Left renal cortex interstitium (tissue), 4 donors: ENCODE measurements at regions not wholly inside any gene's neighbourhood (a gene's known extent, or its start where the extent isn't known, plus 50 kb on each side); places are given as distances from the start of the nearest gene placed in this dataset.

Experiments used
- DNase-seq, 4 donors: peaks; one replicate each; pipeline ENCODE4 v3.0.0-alpha.2; 2013; ENCODE audit warnings: low read depth in 4 of 4, low spot score in 2 of 4, missing footprints in 1 of 4

DNA sequence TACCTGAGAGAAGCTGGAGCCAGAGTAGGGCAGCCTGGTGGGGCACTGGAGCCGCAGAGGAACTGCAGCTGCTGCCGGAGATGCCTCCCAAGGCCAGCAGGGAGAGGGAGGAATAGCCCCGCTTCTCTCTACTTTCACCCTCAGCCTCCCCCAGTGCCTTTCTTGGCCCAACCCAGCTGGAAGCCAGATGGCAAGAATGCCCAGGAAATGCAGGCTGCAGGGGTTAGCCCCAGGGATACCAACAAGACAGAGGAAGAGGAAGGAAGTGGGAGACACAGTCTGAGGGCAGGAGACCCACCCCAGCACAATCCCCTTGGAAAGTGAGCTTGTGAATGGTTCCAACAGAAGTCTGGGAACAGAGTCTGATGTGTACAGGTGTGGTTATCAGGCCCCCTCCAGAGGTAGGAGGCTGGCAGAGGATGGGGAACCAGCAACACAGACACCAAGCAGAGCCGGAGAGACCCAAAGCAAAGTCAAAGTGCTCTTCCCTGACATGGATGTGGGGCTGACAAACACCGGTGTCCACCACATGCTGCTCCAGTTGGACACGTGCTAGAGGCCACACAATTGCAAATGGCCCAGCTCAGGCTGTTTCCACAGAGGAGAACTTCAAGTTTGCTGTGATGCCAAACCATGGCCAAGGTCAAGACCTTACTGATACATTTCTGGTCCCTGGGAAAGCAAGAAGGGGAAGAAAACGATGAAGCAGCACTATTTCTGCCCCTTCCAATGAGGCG, 418.8 kb upstream of the PROK2 start:
- DNase-seq, result no peak

DNA sequence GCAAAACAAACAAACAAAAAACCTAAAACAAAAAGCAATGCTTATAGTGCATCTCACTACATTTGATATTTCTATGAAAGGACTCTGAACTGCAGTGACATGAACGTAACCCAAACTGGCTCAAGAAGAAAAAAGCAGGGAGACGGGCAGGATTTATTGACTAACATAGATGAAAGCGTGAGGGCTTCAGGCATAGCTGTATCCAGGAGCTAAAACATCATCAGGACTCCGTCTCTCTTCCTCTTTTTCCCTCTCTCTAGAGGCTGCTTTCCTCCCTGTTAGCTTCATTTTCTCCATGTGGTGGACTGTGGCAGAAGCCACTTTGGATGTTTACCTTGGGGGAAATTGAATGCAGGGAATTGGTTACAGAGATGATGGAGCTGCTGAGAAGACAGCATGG, 418.2 kb upstream of the PROK2 start:
- DNase-seq, result no peak

DNA sequence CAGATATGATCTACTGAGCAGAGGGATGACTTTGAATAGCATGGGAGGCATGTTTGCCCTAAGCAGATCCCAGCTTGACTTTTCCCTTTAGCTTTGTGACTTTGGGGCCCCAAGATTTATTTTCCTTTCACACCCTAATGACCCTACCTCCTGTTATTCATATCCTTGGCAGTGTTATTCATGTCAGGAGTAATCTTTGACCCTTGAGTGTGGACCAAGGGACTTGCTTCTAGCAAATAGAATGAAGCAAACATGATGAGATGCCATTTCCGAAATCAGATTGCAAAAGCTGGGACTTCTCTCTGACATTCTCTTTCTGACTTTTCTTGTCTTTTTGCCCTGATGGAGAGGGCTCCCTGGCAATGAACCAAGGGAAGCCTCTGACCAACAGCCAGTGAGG, 415.4 kb upstream of the PROK2 start:
- DNase-seq, result no peak

DNA sequence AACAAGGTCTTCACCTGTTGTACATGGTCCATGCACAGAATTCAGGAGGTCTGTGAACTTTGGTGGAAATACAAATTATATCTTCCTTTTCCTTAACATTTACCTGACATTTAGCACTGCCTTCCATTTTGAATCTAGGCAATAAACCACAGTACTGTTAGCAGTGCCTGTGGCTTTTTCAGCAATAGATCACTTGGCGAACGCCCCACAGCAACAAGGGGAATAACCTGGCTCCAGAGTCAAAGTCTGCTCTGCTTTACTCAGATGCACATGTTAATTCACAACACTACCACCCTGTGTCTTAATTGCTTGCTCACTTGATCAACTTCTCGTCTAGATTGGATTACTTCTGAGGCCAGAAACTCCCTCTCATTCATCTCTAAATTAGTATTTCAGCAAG, 414.6 kb upstream of the PROK2 start:
- DNase-seq, result no peak

DNA sequence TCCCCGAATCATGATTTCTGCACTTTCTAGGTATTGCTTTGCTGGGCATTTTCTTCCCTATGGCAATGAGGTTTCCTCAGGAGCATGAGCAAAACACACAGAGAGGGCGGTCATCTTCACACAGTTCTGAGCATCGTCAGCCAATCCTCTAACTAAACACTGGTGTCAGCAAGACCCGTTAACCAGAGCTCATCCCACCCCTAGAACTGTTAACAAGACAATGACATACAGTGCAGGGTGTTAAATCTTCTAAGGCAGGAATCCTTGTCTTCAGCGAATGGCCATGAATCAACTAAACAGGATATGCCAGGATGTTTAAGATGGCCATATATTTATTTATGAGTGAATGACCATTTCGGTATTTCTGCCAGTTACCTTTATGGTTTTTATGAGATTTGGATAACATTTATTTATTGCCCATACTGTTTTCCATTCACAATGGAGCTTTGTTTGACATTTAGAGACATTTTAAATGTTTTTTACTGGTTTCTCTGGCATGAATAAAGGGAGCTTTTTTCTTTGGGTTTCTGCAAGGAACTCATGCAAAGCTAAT, 411.5 kb upstream of the PROK2 start:
- no peak for DNase-seq

DNA sequence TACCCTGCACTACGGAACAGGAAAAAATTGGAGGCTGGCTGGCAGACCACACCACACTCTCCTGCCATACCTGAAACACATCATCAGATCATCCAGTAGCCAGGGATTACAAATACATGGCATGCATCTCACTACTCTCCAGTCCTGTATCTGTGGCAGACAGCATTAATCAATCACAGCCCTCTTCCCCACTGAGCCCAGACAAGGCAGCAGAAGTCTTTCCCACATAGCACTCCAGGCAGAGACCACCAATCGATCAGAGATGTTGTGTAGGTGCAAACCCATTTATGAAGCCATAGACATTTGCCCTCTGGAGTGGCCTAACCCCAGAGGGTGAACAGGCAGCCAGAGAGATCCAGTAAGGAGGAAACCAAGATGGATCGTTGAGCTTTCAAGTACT, 410.9 kb upstream of the PROK2 start:
- DNase-seq, result no peak

DNA sequence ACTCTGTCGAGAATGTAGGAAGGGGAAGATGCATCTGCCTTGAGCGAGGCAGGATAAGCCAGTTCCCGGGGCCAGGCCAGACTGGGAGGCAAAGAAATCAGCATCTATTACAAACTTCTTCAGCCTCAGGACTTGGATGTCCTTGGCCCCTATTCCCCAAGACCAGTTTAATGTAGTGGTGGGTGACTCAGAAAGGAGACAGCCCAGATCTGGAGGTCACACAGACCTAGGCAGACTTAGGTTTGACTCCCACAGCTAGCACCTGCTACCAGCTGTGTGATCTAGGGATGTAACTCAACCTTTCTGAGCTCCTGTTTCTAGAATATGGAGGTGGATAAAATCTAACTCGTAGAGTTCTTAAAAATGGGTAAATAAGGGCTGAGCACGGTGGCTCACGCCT, 409.5 kb upstream of the PROK2 start:
- DNase-seq, result no peak

DNA sequence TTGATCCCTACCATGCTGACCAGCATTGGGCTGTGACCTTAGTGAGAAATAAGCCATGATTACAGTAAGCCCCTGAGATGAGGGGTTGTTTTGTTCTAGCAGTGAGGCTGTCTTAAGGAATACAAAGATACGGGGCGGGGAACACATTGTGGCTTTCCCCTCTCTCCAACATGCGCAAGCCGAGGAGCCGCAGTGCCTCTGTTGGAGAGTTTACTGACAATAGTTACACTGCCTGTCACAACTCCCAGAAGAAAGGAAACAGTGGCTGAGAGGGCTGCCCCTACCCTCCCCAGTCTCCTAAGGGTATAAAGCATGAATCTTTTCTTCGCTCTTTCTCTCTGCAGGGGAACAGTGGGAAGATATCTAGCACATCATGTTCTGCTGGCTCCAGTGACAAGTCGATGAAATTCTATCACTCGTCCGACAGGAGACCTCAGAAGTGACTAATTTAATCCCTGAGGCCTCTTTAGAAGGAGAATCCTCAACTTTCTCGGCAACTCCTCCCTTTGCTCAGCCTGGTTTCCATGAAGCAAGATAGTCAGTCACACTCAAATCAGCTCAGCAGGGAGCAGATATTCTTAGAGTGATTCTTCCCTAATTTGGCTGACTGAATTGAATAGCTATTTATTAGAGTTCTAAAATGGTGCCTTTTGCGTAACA, 409.0 kb upstream of the PROK2 start:
- DNase-seq, result no peak

DNA sequence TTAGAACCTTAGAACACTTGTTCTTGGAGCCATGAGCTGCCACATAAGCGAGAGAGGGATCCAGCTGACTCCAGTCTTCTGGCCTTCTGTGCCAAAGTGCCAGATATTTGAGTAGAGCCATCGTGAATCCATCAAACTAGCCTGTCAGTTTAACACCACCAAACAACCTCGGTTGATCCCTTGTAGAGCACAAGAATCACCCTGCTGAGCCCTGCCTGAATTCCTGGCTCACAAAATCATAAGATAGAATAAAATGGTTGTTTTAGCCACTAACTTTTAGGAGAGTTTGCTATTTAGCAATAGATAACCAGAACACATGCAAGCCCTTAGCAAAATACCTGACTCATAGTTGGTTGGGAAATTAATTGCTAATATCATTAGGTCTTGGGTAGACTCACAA, 407.6 kb upstream of the PROK2 start:
- no peak for DNase-seq

DNA sequence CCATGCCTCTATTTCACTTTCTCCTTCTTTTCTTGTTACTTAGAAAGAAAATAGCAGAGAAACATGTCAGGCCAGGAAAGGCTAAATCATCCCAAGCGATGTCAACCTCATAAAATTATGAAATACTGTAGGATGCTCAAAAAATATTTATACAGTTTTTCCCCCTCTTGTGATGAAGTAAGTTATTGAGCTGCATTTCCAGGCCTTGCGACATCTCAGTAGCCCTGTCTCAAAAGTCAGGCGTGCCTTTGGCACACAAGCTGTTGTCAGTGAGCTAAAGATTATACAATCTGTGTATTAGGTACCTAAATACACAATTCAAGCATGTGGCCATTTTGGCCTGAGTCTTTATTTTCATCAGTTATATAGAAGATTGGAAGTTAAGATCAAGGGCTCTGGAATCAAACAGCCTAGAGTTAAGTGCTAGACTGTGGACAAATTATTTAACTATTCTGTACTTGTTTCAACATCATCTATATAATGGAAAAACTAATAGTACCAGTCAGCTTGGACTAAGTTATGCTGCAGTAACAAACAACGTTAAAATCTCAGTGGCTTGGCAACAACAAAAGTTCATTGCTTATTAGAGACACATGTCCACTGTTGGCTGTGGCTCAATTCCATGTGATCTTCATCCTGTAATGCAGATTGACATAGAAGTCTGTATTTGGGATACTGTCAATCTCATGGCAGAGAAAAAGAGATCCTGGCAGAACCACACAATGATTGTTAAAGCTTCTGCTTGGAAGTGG, 406.4 kb upstream of the PROK2 start:
- no peak for DNase-seq

DNA sequence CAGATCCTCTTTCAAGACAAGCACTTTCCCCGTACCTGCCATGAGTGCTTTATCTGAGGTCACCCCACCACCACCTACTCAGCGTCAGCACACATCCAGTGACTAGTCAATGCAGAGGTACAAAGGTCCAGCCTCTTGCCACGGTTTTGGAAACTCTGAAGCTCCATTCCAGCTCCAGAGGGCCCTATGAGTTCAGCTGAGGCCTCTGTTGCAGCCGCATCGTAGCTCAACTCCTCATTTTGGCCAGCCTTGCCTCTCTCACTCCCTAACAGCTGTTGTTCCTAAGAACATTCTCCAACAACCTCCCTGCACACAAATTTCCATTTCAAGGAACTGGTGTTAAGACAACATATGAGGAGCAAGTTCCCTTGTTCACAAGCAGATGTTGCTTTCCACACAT, 405.1 kb upstream of the PROK2 start:
- no peak for DNase-seq

DNA sequence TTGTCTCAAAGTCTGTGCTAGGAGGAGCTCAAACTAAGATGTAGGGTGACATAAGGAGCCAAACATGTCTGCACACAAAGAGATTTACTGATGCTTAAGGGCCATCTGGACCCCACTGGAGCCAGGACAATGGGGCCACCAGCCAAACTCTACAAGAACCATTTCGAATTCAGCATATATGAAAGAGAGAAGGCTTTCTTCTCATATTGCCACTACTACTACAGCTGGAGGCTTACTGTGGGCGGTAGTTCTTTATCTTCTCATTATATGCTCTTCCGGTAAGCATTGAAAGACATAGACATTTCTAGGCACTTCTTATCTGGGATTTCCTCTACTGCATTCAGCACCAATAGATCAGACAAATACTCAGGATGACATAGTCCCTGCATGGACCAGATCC, 404.4 kb upstream of the PROK2 start:
- DNase-seq, result no peak

DNA sequence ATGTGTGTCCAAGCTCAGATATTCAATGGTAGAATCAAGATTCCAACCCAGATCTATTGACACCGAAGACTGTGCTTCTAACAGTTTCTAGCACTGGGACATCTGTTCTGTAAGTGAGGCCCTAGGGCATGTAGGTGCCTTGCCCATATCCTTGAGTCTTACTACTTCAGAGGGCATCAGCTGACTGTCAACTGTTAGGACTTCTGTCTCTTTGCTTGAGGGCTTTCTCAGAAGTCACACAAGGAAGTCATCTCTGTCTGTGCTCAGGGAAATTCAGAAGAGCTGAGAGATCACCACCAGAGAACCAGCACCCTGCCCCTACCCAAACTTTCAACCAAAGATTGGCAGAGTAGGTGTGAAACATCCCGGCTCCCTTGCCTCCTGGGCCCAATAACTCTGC, 403.6 kb upstream of the PROK2 start:
- no peak for DNase-seq

DNA sequence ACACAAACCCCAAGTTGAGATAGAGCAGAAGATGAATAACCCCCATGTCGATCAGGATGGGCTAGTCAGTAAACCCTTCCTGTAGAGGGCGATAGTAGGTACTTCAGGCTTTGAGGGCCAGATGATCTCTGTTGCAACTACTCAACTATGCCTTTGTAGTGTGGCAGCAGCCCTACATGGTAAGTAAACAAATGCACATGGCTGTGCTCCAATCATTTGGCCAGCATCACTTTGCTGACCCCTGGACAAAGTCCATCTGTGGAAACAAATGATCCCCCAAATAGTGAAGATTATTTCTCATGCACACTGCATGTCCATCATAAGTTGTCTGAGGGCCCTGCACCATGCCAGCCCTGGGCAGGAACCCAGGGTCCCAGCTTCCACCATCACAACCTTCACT, 402.2 kb upstream of the PROK2 start:
- DNase-seq, result no peak

DNA sequence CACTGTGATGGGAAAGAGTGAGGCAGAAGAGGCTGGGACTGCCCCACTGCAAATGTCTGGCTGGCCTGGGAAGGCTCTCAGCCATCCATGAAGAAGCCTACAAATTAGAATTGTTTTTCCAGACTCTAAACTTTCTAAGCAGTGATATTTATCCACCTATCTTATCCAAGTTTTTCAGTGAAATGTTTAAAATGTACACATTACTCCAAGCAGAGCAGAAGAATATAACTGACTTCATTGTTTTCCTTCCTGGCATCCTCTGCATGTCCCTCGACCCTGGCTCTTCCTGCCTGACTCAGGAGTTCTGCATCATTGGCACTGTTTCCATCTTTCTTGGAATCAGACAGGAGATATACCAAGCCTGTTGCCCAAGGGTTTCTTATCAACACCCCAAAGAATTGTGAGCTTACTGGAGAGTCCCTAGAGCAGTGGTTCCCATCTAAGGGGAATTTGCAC, 401.5 kb upstream of the PROK2 start:
- no peak for DNase-seq

DNA sequence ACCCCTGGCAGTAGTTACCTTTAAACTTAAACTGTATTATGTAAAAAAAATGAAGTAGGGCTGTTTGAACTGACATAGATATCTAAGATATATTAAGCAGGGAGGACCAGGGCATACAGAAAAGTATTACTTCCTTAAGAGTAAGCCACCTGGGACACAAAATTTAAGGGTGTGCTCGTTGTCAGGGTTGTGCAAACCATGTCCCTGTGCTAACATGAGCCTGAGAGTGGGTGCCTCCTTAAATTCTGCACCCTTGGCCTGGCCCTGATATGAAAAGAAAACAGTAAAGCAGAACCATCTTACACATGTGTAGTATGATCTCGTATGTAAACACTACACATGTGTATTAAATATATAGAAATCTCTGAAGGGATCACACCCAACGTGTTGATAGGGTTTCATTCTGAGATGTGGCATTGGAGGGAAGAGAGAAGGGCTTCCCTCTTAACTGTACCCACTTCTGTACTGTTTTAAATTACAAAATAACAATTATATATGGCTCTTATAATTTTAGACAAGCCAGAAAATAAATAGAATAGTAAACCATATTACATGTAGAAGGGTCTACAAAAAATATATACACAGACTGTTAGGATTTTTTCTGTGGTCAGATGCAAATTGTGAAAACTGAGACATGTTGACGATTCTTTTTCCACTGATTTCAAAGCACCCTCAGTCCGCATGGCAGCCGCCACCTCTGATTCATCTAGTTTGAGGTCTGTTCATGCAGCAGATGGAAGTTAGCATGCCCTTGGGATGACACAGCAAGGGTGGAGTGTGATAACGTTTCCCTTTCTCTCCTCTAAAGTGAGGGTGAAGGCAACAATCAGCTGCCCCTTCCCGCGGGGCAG, 400.8 kb upstream of the PROK2 start:
- DNase-seq, result no peak

DNA sequence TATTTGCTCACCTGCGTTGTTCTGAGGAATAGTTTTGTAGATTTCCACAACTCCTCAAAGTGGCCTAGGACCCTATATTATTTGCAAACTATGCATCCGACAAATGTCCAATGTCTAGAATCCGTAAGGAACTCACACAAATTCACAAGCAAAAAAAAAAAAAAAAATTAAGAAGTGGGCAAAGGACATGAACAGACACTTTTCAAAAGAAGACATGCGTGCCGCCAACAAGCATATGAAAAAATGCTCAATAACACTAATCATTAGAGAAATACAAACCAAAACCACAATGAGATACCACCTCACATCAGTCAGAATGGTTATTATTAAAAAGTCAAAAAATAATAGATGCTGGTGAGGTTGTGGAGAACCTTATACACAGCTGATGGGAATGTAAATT, 398.5 kb upstream of the PROK2 start:
- DNase-seq, result no peak

DNA sequence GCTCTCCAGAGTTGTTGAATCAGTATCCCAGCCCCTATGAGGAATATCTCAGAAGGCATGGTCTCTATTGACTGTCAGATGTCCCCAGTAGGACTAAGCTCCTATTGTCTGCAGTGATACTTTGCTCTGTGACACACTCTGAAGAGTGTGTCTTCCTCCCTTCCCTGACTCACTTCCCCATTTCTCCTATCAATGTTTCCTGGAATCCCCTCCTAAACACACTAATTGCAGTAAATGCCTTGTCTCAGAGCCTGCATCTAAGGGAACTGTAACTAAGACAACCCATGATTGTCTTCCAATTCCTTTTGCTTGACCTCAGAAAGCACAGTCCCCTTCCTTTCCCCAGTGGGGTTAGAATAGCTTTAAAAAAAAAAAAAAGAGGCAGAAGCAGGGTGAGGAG, 397.3 kb upstream of the PROK2 start:
- DNase-seq, result no peak

DNA sequence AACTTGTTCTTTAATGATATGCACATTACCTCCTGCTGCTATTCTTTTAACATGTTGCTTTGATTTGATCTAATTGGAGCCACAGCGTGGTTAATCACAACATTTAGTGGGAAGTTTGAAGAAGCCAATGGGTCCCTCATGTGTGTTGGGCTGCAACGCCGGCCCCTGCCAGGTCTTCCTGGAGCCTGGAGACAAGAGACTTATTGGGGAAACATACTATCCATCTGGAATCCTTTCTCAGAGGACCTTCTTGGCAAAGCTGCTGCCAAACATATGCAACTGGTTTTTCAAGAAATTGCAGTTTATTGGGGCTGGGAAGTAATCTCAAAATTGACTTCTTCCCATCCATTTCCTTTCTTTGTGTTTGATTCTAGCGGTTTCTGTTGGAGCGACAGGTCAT, 396.3 kb upstream of the PROK2 start:
- no peak for DNase-seq

DNA sequence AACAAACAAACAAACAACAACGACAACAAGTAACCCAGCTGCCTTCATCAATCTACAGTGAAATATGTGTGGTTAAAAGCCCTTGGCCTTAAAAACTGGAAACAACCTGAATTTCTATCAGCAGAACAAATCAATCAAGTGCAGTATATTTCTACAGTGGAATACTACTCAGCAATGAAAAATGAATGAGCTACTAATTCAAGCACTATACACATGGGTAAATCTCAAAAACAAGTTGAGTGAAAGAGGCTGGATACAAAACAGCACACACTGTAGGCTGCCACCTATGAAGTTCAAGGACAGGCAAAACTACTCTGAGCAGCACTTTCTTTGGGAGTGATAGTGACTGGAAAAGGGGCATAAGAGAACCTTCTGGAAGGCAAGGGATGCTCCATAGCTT, 395.5 kb upstream of the PROK2 start:
- DNase-seq, result no peak

DNA sequence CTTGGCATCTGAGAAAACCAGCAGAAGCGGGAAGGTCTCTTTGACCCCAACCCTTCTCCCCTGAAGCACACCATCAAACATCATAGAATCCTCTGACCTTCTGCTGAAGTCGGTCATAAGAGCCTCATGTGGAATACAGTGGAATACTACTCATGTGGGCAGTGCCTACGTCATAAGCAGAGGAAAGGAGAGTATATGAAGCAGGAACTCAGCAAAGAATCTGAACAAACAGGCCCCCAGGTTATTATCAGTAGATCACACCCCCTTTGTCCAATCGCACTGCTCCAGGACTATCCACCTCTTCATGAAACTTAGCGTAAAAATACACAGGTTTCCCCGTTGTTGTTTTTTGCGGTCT, 394.1 kb upstream of the PROK2 start:
- no peak for DNase-seq
